GM21423 (cell line): ENCODE measurements at regions not wholly inside any gene's neighbourhood (a gene's known extent, or its start where the extent isn't known, plus 50 kb on each side); places are given as distances from the start of the nearest gene placed in this dataset.
A peak's percentile ranks its signal among the peaks of the same experiment; 100 is the strongest.
"Not testable (repeated sequence)": the region's sequence is repeated elsewhere in the genome, so short reads cannot be mapped to it uniquely, and the experiment has no call there.

Source experiments
- ATAC-seq: cut with Tn5 transposase; IDR thresholded peaks from one replicate; pipeline ENCODE4 v1.9.1; 2021; ENCODE audit warnings: mild to moderate bottlenecking, moderate library complexity; ENCODE audit not compliant: unreplicated experiment

DNA sequence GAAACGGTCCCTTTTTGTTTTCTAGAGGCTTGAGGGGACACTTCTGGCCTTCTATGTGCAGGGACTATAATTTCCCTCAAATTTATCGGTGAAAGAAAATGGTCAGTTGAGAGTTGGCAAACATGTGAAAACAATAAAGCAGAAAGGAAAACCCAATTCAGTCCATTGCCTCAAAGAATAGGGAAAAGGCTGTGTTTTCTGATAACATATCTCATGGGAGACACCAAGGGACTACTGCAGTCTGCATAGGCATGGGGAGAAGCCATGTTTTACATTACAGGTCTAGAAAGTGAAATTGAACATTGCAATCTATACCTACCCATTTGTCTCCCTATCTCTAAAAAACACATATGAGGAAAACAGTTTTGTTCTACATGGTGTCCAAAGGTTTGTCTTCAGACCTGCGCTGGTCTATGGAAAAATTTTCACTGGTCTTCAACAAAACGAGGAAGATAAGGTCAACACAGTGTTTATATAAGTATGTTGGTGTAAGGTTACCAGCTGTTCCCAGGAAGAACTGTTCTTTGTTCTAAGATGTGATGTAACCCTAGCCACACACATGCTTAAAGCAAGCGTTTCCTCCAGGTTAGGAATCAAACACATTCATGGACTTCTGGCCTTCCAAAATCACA is 179.7 kb downstream of the MREG start:
- ATAC-seq = no peak

DNA sequence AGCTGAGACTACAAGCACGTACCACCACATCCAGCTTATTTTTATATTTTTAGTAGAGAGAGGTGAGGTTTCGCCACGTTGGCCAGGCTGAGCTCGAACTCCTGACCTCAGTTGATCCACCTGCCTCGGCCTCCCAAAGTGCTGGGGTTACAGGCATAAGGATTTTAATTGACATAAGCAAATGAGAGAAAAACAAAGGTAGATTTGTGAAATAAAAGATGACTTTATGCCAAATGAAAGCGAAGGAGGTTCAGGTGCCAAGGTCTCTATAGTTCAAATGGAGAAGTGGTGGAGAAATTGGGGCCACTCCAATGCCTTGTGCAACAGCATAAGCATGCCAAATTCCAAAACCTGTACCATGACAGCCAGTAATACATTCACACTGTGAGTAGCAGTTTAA is 180.6 kb downstream of the MREG start:
- no peak for ATAC-seq

DNA sequence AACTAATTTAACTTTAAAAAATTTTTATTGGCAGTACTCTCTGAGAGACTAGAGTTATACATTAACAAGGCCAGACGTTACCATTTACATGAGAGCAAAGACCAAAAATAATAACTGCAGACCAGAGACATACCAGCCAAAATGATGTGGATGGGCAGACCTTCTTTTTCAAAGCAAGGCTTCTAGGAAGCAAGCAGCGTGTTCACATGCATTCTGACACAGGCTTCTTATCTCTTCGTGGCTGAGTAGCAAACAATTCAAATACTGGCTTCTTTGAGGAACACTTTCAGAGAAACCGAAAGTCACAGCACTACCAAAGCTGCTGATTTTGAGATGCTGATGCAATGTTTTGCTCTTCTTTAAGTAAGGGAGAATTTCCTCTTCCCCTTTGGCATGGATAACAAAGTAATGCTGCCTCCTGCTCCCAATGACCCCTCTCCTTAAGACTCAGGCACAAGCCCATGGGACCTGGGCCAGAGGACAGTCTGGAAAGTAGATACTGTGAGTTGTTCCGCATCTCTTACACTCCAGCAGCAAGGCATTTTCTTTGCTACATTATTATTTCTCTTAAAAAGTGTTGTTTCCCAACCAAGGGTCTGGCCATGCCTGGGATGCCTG is 181.9 kb downstream of the MREG start:
- no peak for ATAC-seq

DNA sequence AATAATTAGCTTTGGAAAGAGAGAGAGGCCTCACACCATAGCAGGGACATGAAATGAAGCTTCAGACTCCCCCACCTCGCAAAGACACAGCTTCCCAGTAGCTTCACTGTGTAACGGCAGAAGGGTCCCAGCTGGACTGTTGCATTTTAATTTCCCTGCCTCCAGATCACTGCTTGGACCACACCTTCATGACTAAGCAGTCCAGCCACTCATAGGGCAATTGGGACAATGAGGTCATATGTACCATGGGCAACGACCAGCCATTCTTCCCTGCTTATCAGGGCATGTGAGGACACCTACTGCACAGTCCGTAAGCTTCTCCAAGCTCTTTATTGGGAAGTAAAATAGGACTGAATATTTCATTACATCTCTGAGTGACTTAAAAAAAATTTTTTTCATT is 183.0 kb downstream of the MREG start:
- ATAC-seq = no peak

DNA sequence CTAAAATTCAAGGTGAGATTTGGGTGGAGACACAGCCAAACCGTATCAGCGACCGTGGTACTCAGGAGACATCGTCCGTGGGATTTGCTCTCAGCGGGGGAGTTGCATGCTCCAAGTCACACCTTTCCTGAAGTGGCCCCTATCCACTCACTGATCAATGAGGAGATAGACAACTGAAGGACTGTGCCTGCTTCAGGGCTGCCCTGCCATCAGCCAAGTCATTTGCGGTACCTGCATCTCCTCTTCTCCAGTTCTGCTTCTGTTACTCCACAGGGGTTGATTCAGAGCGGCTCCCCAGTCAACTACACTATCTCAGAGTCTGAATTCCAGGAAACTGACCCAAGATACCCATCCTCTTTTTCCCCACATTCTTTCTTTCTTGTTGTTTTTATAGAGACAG is 184.1 kb downstream of the MREG start:
- ATAC-seq = no peak

DNA sequence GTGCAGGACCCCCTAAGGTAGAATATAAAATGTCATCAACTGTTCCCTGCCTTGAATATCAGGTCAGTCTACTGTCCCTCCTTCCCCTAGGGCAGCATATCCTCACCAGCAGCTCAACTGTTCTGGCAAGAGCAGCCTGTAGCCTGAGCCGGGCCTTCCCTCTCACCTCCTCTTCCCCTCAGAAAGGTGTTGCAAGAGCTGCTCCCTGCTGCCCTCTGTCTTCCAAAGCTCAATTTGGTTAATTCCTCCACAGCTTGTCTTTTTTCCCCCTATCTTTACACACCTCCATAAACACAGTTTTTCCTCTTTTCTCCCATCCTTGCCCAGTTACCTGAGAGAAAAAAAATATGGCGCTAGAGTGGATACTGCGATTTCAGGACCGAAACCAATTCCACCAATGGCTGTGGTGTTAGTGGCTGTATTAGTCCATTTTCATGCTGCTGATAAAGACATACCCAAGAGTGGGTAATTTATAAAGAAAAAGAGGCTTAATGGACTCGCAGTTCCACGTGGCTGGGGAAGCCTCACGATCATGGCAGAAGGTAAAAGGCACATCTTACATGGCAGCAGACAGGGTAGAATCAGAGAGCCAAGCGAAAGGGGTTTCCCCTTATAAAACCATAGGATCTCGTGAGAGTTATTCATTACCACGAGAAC is 184.7 kb downstream of the MREG start:
- ATAC-seq = peak; percentile 94

DNA sequence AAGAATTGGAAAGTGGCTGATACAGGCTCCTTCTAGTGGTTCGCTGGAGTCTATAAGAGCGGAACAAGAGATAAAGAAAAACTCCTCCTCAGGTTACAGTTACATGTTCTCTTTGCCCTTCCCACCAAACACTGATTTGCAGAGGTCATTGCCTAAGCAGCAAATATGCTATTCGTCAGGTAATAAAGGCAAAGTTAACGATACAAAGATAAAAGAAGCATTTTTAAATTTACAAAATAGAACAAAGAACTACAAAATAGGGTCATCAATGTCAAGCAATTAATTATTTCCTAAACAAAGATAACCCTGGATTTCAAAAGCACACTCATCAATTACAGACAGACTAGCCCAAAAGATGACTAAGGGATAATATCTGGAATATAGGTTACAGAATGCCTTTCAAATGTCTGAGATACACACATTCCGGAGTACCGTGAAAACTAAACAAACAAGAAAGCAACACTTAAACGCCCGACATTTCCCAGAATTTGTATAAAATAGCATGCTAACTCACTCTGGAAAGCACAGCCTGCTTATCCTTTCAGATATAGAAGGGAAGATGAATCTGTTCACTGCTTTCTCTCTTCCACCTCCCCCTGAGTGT is 186.4 kb downstream of the MREG start:
- ATAC-seq = no peak

DNA sequence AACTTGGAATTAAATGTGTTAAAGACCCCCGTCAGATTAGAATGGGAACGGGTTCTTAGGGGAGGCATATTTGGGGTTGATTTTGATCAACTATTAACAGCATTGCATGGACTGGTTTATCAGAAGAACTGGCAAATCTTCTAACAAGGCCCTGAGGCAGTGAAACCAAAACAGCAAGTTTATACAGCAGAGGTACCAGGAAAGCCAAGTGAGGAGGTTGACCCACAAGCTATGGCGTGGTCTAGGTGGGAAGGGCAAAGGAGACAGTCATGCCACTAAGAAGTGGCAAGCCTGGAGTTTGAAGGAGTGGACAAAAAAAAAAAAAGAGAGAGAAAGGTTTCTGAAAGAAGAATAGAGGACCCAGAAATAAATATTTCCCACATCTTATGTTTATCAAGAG is 187.0 kb downstream of the MREG start:
- ATAC-seq = no peak

DNA sequence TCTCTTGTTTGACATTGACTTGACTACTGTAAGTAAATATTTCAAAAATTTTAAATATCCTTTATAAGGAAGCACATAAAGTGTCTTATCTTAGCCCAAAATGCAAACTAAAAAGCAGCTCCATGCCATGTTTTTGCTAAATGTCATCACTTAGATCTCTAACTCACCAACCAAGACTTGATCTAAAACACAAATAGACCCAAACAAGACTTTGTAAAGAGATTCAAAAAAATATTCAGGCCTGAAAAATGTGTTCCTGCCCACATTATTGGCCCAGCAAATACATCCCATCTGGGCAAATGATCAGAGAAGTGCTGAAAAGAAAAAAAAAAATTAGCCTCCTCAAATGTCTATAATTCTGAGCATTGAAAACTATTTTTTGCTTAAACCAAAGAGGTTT is 187.6 kb downstream of the MREG start:
- no peak for ATAC-seq

DNA sequence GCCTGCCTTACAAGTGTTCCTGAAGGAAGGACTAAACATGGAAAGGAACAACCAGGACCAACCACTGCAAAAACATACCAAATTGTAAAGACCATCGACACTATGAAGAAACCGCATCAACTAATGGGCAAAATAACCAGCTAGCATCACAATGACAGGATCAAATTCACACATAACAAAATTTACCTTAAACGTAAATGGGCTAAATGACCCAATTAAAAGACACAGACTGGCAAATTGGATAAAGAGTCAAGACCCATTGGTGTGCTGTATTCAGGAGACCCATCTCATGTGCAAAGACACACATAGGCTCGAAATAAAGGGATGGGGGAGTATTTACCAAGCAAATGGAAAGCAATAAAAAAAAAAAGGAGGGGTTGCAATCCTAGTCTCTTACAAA is 192.1 kb downstream of the MREG start:
- not testable (repeated sequence) for ATAC-seq

DNA sequence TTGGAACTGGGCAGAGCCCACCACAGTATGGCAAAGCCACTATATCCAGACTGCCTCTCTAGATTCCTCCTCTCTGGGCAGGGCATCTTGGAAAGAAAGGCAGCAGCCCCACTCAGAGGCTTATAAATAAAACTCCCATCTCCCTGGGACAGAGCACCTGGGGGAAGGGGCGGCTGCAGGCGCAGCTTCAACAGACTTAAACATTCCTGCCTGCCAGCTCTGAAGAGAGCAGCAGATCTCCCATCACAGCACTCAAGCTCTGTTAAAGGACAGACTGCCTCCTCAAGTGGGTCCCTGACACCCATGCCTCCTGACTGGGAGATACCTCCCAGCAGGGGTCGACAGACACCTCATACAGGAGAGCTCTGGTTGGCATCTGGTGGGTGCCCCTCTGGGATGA is 193.6 kb downstream of the MREG start:
- ATAC-seq = not testable (repeated sequence)

DNA sequence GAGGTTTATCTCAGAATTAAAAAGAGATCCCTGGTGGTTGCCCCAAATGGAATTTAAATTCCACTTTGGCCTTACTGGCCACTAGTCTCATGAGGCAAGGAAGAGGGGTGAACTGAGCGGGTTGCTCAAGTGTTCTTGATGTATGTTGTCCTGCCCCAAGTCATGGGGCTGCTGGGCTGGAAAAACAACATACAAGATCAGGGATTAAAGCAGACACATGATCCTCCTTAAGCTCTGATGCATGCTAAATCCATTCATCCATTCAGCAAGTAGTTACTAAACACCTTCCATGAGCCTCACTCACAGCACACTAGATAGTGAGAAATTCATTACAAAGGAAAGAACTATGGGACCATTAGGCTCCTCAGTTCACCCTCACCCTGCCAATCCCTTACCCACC is 196.3 kb downstream of the MREG start:
- ATAC-seq = no peak

DNA sequence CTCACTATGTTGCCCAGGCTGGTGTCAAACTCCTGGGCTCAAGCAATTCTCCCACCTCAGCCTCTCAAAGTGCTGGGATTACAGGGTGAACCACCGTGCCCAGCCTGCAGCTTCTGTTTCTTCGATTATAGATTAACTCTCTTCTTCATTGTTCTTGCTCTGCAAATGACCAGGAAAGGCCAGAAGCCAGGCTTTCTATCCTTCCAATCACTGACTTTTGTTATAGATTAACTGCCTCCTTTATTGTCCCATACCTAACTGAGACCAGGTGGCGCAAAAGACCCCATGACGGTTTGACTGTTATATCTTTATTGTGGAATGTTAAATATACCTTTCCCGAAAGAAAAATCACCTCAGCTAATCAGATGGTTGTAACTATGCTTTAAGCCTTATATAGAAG is 196.9 kb downstream of the MREG start:
- no peak for ATAC-seq

DNA sequence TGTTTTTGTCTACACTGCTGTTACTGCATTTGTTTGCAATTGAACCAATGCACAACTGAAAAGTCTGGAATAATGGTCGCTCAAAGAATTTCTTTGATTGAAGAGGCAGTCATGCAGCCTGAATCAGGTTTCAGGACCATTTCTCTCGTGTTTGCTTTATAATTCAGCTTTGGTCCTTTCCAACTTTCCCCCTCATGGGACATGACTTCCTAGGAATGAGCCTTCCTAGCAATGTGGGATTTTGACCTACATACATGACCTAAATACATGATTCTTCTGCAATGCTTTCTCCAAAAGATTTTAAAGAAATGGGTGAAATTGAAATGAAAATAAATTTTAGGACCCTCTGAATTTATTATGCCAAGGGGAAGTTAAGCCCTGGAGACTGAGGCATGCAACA is 197.4 kb downstream of the MREG start:
- no peak for ATAC-seq

DNA sequence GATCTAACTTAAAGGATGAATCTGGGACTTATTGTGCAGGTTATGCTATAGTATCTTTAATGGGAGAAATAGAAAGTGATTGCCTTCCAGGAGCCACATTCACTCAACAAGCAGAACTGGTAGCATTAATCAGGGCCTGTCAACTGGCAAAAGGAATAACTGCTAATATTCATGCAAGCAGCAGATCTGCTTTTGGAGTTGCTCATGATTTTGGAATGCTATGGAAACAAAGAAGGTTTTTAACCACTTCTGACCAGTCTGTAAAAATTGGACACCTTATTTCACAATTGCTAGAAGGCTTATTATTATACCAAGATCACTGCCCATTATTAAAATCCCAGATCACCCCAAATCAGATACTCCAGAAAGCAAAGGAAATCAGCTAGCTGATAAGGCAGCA is 200.4 kb downstream of the MREG start:
- no peak for ATAC-seq

DNA sequence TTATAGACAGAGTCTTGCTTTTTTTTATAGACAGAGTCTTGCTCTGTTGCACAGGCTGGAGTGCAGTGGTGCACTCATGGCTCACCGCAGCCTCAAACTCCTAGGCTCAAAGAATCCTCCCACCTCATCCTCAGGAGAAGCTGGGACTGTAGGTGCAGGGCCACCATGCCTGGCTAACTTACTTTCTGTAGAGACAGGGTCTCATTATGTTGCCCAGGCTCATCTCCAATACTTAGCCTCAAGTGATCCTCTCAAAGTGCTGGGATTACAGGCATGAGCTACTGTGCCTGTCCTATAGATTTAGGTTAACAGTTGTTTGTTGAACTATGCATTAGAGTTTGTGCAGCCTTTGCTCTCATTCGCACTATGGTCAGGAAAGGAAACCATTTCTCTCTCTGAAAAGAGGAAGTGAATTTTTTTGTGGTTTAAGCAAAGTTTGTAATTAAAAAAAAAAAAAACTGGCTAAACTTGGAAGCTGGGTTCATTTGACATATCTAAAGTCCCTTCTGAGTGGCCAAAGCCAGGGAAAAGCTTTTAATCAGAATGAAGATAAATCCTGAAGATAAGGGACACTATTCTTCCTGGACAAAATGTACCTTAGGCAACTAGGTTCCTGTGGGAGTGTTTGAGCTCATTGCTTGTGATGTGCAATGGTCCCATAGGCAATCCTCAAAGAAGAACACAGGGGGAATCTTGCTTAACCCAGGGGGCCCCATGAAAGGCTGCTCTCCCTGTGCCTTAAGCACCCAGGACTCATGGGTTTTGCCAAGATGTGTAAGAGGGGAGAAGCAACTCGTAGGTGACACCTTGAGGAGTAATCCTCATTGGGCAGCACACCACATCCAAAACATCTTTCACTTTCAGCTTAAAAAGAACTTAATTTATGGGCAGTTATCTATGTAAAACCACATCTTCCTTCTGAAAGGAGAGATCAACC is 201.7 kb downstream of the MREG start:
- ATAC-seq = peak; percentile 96

DNA sequence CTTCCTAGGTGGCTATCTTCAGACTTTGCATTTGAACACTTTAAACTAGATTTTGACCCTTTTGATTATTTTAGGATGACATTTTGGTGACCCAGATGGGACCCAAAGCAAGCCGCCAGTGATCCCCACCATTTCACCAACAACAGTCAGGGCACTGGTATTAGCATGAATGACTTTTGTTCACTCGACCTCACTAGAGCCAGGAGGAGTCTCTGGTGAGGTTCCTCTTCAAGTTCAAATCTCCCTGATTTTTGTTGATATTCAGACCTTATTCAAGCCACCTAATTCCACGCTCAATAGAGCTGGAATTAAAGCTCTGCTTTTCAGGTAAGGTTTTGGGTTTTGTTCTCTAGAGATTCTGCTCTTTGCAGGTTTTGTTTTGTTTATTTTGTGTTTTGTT is 202.3 kb downstream of the MREG start:
- peak; percentile 22 for ATAC-seq

DNA sequence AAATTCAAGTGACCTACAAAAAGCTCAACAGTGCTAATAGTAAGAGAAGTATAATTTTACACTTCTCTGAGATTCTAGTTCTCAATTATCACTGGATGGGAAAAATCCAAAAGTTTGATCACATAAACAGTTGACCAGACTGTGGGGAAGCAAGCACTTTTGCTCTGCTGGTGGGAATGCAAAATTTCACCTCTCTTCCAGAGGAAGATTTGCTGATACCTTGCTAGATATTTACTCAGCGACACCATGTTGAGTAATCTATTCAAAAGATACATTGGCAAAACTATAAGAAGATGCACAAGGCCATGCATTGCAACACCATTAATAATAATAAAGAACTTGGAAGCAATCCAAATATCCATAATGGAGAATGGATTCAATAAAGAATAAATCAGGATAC is 204.4 kb downstream of the MREG start:
- no peak for ATAC-seq

DNA sequence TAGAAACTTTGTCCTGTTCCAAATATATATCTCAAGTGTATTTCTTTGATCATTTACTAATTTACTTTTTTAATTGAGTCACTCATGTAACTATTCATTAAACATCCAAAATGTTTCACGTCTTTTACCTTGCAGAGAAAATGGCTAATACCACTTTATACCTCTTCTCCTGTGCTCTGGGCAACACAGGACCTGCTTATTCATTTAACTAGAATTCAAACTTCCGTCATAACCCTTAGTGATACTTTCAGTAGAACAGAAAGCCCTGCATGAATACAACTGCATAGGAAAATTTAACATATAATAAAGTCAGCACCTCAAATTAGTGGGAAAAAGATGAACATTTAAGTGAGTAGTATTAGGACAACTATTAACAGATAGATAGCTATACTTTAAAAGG is 205.2 kb downstream of the MREG start:
- no peak for ATAC-seq

DNA sequence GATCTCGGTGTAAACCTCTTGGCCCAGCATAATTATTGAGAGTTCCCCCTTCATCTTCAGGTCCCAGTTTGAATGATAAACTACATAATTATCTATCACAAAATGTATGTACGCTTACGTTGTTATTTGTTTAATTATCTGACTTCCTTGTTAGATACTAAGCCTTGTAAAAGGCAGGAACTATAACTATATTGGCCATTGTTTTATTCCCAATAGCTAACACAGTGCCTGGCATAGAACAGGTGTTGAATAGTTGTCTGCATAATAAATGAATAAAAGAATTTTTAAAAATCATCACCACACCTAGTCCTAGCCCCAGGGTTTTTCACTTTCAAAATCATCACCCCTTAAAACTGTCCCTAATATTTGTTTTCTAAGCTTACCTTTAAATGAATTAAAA is 207.9 kb downstream of the MREG start:
- no peak for ATAC-seq

DNA sequence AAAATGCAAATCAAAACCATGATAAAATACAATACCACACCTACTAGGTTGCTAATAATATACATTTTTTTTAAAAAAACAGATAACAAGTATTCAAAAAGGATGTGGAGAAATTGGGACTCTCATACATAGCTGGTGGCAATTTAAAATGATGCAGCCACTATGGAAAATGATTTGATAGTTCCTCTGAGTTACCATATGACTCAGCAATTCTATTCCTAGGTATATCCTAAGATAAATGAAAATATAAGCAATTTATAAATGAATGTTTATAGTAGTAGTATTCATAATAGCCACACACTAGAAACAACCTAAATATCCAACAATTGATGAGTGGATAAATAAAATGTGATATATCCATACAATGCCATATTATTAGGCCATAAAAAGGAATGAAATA is 210.2 kb downstream of the MREG start:
- no peak for ATAC-seq
